Liver (tissue), 8 donors: ENCODE measurements at regions not wholly inside any gene's neighbourhood (a gene's known extent, or its start where the extent isn't known, plus 50 kb on each side); places are given as distances from the start of the nearest gene placed in this dataset.

ENCODE experiments used
- DNase-seq: peaks from one replicate; pipeline ENCODE4 v3.0.0-alpha.2; 2017; ENCODE audit warnings: low spot score
- H3K27ac ChIP-seq, 2 donors: one replicate each; pipeline ENCODE4 v1.7.0; 2013; ENCODE audit warnings: inconsistent platforms in 2 of 2, low read length in 2 of 2, control low read depth in 1 of 2, low read depth in 1 of 2, mild to moderate bottlenecking in 1 of 2
- H3K27me3 ChIP-seq, 4 donors: one replicate each; pipeline versions ENCODE4 v1.6.1 to v1.7.0; 2013; ENCODE audit warnings: low read length in 3 of 4, inconsistent platforms in 1 of 4, mild to moderate bottlenecking in 1 of 4, moderate library complexity in 1 of 4; ENCODE audit not compliant: control insufficient read depth in 4 of 4, insufficient read depth in 4 of 4
- H3K36me3 ChIP-seq, 4 donors: one replicate each; pipeline versions ENCODE4 v1.6.1 to v1.7.0; 2013; ENCODE audit warnings: low read length in 3 of 4, mild to moderate bottlenecking in 3 of 4, low read depth in 1 of 4, moderate library complexity in 1 of 4; ENCODE audit not compliant: control insufficient read depth in 4 of 4, insufficient read depth in 3 of 4
- H3K4me1 ChIP-seq, 4 donors: one replicate each; pipeline versions ENCODE4 v1.6.1 to v1.7.0; 2013; ENCODE audit warnings: low read length in 3 of 4, mild to moderate bottlenecking in 3 of 4, moderate library complexity in 1 of 4; ENCODE audit not compliant: control insufficient read depth in 4 of 4, insufficient read depth in 4 of 4
- H3K4me3 ChIP-seq, 3 donors: one replicate each; pipeline versions ENCODE4 v1.6.1 to v1.7.0; 2013; ENCODE audit warnings: low read length in 3 of 3, control low read depth in 1 of 3, low read depth in 1 of 3, mild to moderate bottlenecking in 1 of 3
- H3K9ac ChIP-seq, 2 donors: one replicate each; pipeline ENCODE4 v1.7.0; 2013; ENCODE audit warnings: low read length in 2 of 2, mild to moderate bottlenecking in 2 of 2, moderate library complexity in 2 of 2, control low read depth in 1 of 2, low read depth in 1 of 2
- H3K9me3 ChIP-seq, 4 donors: one replicate each; pipeline versions ENCODE4 v1.6.1 to v1.7.0; 2013; ENCODE audit warnings: low read length in 3 of 4; ENCODE audit not compliant: control insufficient read depth in 4 of 4
- ATF3 ChIP-seq: IDR thresholded peaks from 2 replicates; pipeline ENCODE4 v1.6.1; 2016; ENCODE audit warnings: antibody characterized with exemption
- CTCF ChIP-seq: fragments of 150-350 bp; IDR thresholded peaks from 2 replicates; pipeline ENCODE4 v1.5.1; 2017; ENCODE audit warnings: improper control_type of control experiment, low read depth, low read length; ENCODE audit not compliant: missing input control
- EGR1 ChIP-seq, 2 donors: IDR thresholded peaks; 2 replicates each; pipeline ENCODE4 v1.6.1; 2016 to 2018; ENCODE audit warnings: antibody characterized with exemption in 2 of 2, low read depth in 2 of 2
- FOXA1 ChIP-seq: IDR thresholded peaks from 2 replicates; pipeline ENCODE4 v1.6.1; 2016; ENCODE audit warnings: antibody characterized with exemption
- FOXA2 ChIP-seq: IDR thresholded peaks from 2 replicates; pipeline ENCODE4 v1.6.1; 2016; ENCODE audit warnings: antibody characterized with exemption
- GABPA ChIP-seq, 2 donors: IDR thresholded peaks in 1 of 2; conservative IDR thresholded peaks in 1 of 2; 2 replicates each; pipeline ENCODE4 v1.6.1; 2016; ENCODE audit warnings: antibody characterized with exemption in 2 of 2, mild to moderate bottlenecking in 1 of 2, moderate library complexity in 1 of 2
- HNF4A ChIP-seq, 2 donors: conservative IDR thresholded peaks; 2 replicates each; pipeline ENCODE4 v1.6.1; 2016; ENCODE audit warnings: antibody characterized with exemption in 2 of 2, mild to moderate bottlenecking in 2 of 2
- HNF4G ChIP-seq: IDR thresholded peaks from 2 replicates; pipeline ENCODE4 v1.6.1; 2016; ENCODE audit warnings: antibody characterized with exemption
- MAX ChIP-seq: IDR thresholded peaks from 2 replicates; pipeline ENCODE4 v1.6.1; 2016; ENCODE audit warnings: antibody characterized with exemption
- NR2F2 ChIP-seq: IDR thresholded peaks from 2 replicates; pipeline ENCODE4 v1.6.1; 2016; ENCODE audit warnings: antibody characterized with exemption
- RAD21 ChIP-seq, 2 donors: IDR thresholded peaks; 2 replicates each; pipeline ENCODE4 v1.6.1; 2016; ENCODE audit warnings: antibody characterized with exemption in 2 of 2, mild to moderate bottlenecking in 2 of 2
- REST ChIP-seq: IDR thresholded peaks from 2 replicates; pipeline ENCODE4 v1.6.1; 2016; ENCODE audit warnings: antibody characterized with exemption, mild to moderate bottlenecking
- RXRA ChIP-seq, 2 donors: IDR thresholded peaks; 2 replicates each; pipeline ENCODE4 v1.6.1; 2017 to 2018; ENCODE audit warnings: antibody characterized with exemption in 2 of 2, mild to moderate bottlenecking in 1 of 2
- SP1 ChIP-seq: IDR thresholded peaks from 2 replicates; pipeline ENCODE4 v1.6.1; 2018; ENCODE audit warnings: antibody characterized with exemption, mild to moderate bottlenecking
- TAF1 ChIP-seq: conservative IDR thresholded peaks from 2 replicates; pipeline ENCODE4 v1.6.1; 2016; ENCODE audit warnings: antibody characterized with exemption, mild to moderate bottlenecking
- YY1 ChIP-seq: IDR thresholded peaks from 2 replicates; pipeline ENCODE4 v1.6.1; 2016; ENCODE audit warnings: antibody characterized with exemption, mild to moderate bottlenecking
- ZBTB33 ChIP-seq: IDR thresholded peaks from 2 replicates; pipeline ENCODE4 v1.6.1; 2016; ENCODE audit warnings: antibody characterized with exemption
- WGBS: extraction: QIAGEN DNeasy Blood & Tissue Kit; methylation state at CpG from one replicate; pipeline ENCODE4 v1.1.7; 2013; 5-methylcytosine and 5-hydroxymethylcytosine counted together
- donor health status: healthy.
- donor health status: healthy.
- donor health status: healthy.
- donor health status: healthy.
- donor health status: healthy.

- TF ChIP-seq RXRA (IDR thresholded peaks at IDR 0.05) (no peak), RAD21 (IDR thresholded peaks at IDR 0.05) (no peak), CTCF (no peak), YY1 (no peak), FOXA2 (no peak)
- DNase-seq, result no peak
- WGBS, result 60% methylated on average over 1 of the region's 1 CpG
- Histone ChIP-seq H3K27ac (no peak overlapping the region), H3K9me3 (peaks cover 0 to 2% (median 0%) of the 10 kb centered on the region in 4 donors), H3K9ac (no peak overlapping the region), H3K27me3 (no peaks in the 10 kb centered on the region), H3K36me3 (no peaks in the 10 kb centered on the region), H3K4me1 (no peaks in the 10 kb centered on the region), H3K4me3 (no peak overlapping the region)
Observed at GRCh38 chr6:15862810-15863209, 200.0 kb upstream of the DTNBP1 start.

GRCh38 chr6:15861486-15861885 lies 198.7 kb upstream of the DTNBP1 start:
- TF ChIP-seq TAF1, result no peak
- peaks cover 0 to 2% (median 0%) of the 10 kb centered on the region in 4 donors for H3K9me3 ChIP-seq
- no peak overlapping the region for H3K4me3 ChIP-seq
- no peak for DNase-seq
- H3K4me1 ChIP-seq, result no peaks in the 10 kb centered on the region
- no peaks in the 10 kb centered on the region for H3K27me3 ChIP-seq
- no peak overlapping the region for H3K27ac ChIP-seq
- H3K36me3 ChIP-seq, result no peaks in the 10 kb centered on the region
- H3K9ac ChIP-seq, result no peak overlapping the region
- WGBS, result 90% methylated on average over 3 of the region's 3 CpGs

- H3K27ac ChIP-seq, result no peak overlapping the region
- TF ChIP-seq FOXA2 (no peak), RAD21 (IDR thresholded peaks at IDR 0.05) (no peak), ATF3 (no peak), EGR1 (IDR thresholded peaks at IDR 0.05; ENCODE audit: low read depth in 2 of 2) (no peak), MAX (no peak), HNF4A (conservative IDR thresholded peaks at IDR 0.05) (no peak), GABPA (IDR thresholded peaks at IDR 0.05 in 1 of 2, conservative IDR thresholded peaks at IDR 0.05 in 1 of 2) (no peak), YY1 (no peak), RXRA (IDR thresholded peaks at IDR 0.05) (no peak), SP1 (no peak), ZBTB33 (no peak), HNF4G (no peak), REST (no peak), NR2F2 (no peak), FOXA1 (no peak), CTCF (no peak)
- 67% methylated on average over 7 of the region's 7 CpGs for whole genome bisulfite sequencing
- H3K9me3 ChIP-seq, result peaks cover 0 to 4% (median 0%) of the 10 kb centered on the region in 4 donors
- H3K9ac ChIP-seq, result no peak overlapping the region
- no peaks in the 10 kb centered on the region for H3K4me1 ChIP-seq
- DNase-seq, result no peak
- H3K27me3 ChIP-seq, result no peaks in the 10 kb centered on the region
- no peaks in the 10 kb centered on the region for H3K36me3 ChIP-seq
- no peak overlapping the region for H3K4me3 ChIP-seq
Observed at GRCh38 chr6:15854826-15855710, 192.2 kb upstream of the DTNBP1 start.
